Stimulated activated effector memory CD8-positive, alpha-beta T cell treated with anti-CD3 and anti-CD28 coated beads, Interleukin-12 subunit alpha, Interleukin-12 subunit beta, amount 100 ng/mL, for 72 hours (primary cell): ENCODE measurements at regions not wholly inside any gene's neighbourhood (a gene's known extent, or its start where the extent isn't known, plus 50 kb on each side); places are given as distances from the start of the nearest gene placed in this dataset.
"Not testable (repeated sequence)": the region's sequence is repeated elsewhere in the genome, so short reads cannot be mapped to it uniquely, and the experiment has no call there.

ENCODE experiments used
- ATAC-seq: fragments of 150-1000 bp; cut with Tn5 transposase; 2 replicates; pipeline ENCODE4 v1.10.0; 2021
- DNase-seq, 2 donors: peaks; one replicate each; pipeline ENCODE4 v3.0.0; 2021 to 2022; ENCODE audit warnings: low spot score in 2 of 2
- H3K27ac Mint-ChIP-seq: one replicate; pipeline ENCODE4 v1.8.0; 2022; ENCODE audit warnings: mild to moderate bottlenecking, mixed read lengths
- H3K36me3 Mint-ChIP-seq: one replicate; pipeline ENCODE4 v1.8.0; 2022; ENCODE audit warnings: mild to moderate bottlenecking, mixed read lengths
- H3K4me1 Mint-ChIP-seq: one replicate; pipeline ENCODE4 v1.8.0; 2022; ENCODE audit warnings: mixed read lengths
- H3K4me3 Mint-ChIP-seq: one replicate; pipeline ENCODE4 v1.8.0; 2022; ENCODE audit warnings: mild to moderate bottlenecking, mixed read lengths
- H3K9me3 Mint-ChIP-seq: one replicate; pipeline ENCODE4 v1.8.0; 2022; ENCODE audit warnings: mixed read lengths

DNA sequence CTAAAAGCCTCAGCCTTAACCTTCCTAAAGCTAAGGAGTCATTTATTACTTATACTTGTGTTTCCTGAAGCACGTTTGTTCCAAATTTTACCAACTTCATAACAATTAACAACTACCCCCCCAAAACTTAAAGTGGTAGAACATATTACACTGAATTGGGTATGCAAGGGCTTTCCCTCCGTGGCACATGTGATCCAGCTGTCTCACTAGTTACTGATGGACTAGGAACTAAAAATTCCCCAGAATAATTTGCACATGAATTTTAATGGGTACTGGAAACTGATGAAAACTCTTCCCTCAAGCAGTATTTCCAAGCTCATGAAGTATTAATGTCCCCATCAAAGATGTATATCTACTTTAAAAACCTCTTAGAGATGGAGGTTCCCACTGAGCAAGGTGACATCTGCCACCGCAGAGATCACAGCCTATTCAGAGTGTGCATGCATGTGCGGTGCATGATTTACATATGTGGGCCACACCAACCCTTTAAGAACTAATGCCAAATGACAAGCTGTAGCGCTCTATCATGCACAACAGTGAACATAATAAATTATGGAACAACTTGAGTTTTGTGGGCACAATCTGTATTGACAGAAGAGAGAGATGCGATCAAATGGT lies 139.9 kb upstream of the ADCY1 start:
- ATAC-seq (no peak), DNase-seq (no peak)
- Mint-ChIP-seq H3K4me3 (no peak overlapping the region), H3K4me1 (no peaks in the 10 kb centered on the region), H3K27ac (no peak overlapping the region), H3K36me3 (no peaks in the 10 kb centered on the region), H3K9me3 (no peaks in the 10 kb centered on the region)

DNA sequence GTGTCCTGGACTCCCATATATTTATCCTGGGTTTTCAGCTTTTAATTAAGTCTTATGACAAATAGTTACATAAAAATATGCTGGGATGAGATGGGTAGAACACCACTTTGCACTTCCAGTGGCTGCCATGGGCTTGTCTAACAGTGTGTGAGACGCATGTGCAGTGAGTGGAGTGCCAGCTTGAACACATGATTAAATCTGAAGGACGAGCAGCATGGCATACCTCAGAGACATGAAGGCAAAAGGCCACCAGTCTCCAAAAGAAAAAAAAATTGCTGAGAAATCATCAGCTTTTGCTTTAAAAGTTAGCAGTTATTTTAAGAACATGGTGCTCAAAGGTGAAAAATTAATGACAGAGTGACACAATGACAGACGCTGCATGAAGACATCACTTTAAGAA lies 139.0 kb upstream of the ADCY1 start:
- DNase-seq (no peak), ATAC-seq (no peak)
- Mint-ChIP-seq H3K27ac (no peak overlapping the region), H3K9me3 (no peaks in the 10 kb centered on the region), H3K36me3 (no peaks in the 10 kb centered on the region), H3K4me1 (no peaks in the 10 kb centered on the region), H3K4me3 (no peak overlapping the region)

DNA sequence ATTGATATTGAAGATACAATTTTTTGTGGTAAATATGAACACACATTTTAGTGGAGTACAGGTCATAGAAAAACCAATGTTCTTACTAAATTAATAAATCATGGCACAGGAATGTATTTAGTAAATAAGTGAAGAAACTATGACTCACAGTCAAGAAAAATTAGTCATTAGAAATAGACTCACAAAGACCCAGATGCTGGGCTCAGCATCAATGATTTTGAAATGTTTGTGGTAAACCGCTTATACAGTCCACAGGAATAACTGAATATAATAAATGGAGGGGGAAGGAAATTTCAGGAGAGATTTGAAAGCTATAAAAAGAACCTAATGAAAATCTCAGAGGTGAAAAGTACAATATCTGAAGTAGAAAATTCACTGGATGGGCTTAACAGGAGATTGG lies 138.3 kb upstream of the ADCY1 start:
- no peak for DNase-seq
- Mint-ChIP-seq H3K4me3 (no peak overlapping the region), H3K4me1 (no peaks in the 10 kb centered on the region), H3K36me3 (no peaks in the 10 kb centered on the region), H3K9me3 (no peaks in the 10 kb centered on the region), H3K27ac (no peak overlapping the region)
- no peak for ATAC-seq

DNA sequence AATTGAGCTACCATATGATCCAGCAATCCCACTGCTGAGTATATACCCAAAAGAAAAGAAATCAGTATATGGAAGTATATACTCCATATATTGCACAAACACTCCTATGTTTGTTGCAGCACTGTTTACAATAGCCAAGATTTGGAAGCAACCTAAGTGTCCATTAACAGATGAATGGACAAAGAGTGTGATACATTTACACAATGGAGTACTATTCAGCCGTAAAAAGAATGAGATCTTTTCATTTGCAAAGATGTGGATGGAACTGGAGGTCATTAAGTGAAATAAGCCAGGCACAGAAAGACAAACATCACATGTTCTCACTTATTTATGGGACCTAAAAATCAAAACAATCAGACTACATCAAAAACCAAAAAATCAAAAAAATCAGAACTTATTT lies 133.4 kb upstream of the ADCY1 start:
- H3K9me3 Mint-ChIP-seq, H3K27ac Mint-ChIP-seq, ATAC-seq, DNase-seq, H3K4me1 Mint-ChIP-seq, H3K36me3 Mint-ChIP-seq, H3K4me3 Mint-ChIP-seq: not testable (repeated sequence)

DNA sequence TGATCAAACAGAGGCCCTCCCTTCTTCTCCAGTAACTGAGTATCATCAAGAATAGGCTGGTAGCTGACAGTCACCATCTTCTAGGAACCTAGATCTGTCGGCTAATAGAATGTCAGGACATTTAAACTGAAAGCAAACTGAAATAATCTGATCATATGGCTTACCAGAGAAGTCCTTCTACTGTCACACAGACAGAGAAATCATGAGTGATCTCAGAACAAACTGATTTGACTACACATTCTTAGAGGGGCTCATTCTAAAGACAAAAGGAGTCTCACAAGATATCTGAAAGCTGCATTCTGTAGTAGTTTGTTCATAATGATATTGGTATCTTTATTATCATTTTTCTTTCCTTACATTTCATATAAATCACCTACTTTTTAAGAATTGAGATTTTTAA lies 130.9 kb upstream of the ADCY1 start:
- no peaks in the 10 kb centered on the region for H3K4me1 Mint-ChIP-seq
- no peaks in the 10 kb centered on the region for H3K36me3 Mint-ChIP-seq
- no peak overlapping the region for H3K27ac Mint-ChIP-seq
- no peak overlapping the region for H3K4me3 Mint-ChIP-seq
- DNase-seq, result no peak
- ATAC-seq, result peak; percentile 73
- no peaks in the 10 kb centered on the region for H3K9me3 Mint-ChIP-seq

DNA sequence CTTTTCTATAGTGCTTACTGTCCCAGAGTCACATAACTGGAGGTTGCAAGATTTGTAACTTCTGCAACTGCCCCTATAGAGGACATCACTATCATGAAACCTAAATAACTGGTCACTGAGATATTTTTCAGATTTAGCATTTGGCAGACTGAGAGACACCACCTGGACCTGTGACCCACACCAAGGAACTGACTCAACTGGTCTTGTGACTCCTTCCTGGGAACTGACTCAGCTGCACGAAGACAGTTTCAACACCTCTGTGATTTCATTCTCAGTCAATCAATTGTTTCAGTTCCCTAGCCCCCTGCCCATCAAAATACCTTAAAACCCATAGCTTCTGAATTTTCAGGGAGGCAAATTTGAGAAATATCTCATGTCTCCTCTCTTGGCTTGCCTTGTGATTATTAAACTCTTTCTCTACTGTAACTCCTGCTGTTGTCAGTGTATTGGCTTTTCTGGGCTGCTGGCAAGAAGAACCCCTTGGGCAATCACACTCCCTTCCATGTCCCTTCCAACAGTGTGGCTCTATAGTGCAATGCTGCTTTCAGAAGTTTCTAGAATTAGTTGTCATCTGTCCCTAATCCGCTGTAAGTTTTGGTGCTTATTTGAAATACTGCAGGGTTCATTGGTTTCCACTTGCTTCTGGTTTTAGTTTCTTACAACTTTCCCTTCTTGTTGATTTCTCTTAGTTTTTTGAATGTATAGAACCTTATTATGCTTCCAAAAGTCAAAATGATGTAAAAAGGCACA lies 127.8 kb upstream of the ADCY1 start:
- no peaks in the 10 kb centered on the region for H3K36me3 Mint-ChIP-seq
- no peak overlapping the region for H3K27ac Mint-ChIP-seq
- H3K4me3 Mint-ChIP-seq, result no peak overlapping the region
- no peaks in the 10 kb centered on the region for H3K9me3 Mint-ChIP-seq
- ATAC-seq, result peak; percentile 67
- no peak for DNase-seq
- H3K4me1 Mint-ChIP-seq, result no peaks in the 10 kb centered on the region

DNA sequence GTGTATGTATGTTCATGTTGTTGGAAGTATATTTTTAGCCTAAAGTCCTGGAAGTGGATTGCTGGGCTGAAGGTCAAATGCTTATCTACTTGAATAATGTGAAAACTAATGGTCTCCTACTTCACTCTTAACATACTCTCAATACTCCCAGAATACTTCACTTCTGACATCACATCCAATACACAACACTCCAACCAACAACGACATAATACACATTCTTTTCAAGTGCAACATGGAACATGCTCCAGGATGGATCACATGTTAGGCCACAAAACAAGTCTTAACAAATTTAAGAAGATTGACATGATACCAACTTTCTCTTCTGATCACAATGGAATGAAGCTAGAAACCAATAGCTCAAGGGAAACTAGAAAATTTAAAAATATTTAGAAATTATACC lies 126.9 kb upstream of the ADCY1 start:
- DNase-seq (no peak), ATAC-seq (no peak)
- no peaks in the 10 kb centered on the region for H3K9me3 Mint-ChIP-seq
- no peaks in the 10 kb centered on the region for H3K4me1 Mint-ChIP-seq
- H3K27ac Mint-ChIP-seq, result no peak overlapping the region
- no peaks in the 10 kb centered on the region for H3K36me3 Mint-ChIP-seq
- no peak overlapping the region for H3K4me3 Mint-ChIP-seq

DNA sequence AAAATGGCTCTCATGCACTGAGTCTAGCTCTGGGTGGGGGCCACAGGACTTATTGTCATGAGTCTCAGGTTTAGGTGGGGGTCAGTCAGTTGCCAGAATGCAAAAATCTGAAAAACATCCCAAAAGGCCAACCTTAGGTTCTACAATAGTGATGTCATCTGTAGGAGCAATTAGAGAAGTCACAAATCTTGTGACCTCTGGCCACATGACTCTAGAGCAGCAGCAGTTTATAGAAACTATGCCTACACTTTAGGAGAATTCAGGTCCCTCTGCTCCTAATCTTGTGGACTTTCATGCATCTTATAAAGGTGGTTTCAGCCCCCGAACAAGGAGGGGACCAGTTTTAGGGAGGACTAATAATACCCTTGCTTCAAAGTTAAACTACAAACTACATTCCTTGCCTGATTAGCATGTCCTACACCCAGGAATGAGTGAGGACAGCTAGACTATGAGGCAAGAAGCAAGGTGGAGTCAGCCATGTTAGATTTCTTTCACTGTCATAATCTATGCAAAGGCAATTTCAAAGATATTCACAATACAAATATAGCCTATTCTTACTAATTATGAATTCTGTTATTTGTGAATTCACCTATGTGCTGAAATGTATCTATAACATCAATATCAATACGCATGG lies 123.5 kb upstream of the ADCY1 start:
- ATAC-seq, result no peak
- no peak overlapping the region for H3K27ac Mint-ChIP-seq
- no peak for DNase-seq
- H3K36me3 Mint-ChIP-seq, result no peaks in the 10 kb centered on the region
- H3K9me3 Mint-ChIP-seq, result no peaks in the 10 kb centered on the region
- no peaks in the 10 kb centered on the region for H3K4me1 Mint-ChIP-seq
- H3K4me3 Mint-ChIP-seq, result no peak overlapping the region

DNA sequence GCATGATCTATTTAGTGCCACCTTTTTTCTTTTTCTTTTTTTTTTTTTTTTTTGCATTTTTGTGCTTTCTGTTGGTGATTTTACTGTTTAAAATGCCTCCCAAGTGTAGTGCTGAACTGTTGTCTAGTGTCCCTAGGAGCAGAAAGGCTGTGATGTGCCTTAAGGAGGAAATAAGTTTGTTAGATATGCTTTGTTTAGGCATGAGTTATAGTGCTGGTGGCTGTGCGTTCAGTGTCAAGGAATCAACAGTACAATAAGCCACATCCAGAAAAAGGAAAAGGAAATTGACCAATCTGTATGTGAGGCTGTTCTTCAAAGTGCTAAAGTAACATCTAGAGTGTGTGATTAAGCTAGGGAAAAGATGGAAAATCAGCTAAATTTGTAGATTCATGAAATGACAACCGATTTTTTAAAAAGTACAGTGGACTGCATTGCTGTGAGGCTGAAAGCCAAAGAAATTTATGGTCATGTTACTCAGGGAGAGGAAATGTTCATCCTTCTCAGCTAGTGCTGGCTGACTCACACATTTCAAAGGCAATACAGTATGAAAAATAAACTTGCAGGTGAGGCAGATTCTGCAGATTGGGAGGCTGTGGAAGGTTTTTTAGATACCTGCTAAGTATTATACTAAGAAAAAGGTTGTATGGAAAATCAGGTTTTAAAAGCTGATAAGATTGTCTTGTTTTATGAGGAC lies 122.7 kb upstream of the ADCY1 start:
- DNase-seq (no peak), ATAC-seq (no peak)
- Mint-ChIP-seq H3K4me1 (no peaks in the 10 kb centered on the region), H3K9me3 (no peaks in the 10 kb centered on the region), H3K4me3 (no peak overlapping the region), H3K36me3 (no peaks in the 10 kb centered on the region), H3K27ac (no peak overlapping the region)

DNA sequence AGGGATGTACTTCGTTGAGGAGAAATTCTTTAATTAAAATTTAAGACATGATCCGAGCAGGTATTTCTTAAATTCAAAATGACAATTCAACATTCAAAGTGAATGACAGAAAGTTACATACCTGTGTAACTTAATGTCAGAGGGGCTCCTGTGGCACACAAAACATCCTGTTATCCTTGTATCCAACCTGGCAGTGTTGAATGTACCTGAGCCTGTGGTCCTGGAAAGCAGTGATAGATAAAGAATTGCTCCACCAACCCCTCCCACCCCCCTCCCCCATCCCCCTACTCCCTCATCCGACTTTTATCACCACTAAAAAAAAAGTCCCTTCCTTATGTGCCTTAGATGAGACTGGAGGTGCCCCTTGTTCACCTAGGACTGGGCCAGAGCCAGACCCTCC lies 119.4 kb upstream of the ADCY1 start:
- no peaks in the 10 kb centered on the region for H3K4me1 Mint-ChIP-seq
- H3K27ac Mint-ChIP-seq, result no peak overlapping the region
- no peaks in the 10 kb centered on the region for H3K36me3 Mint-ChIP-seq
- H3K9me3 Mint-ChIP-seq, result no peaks in the 10 kb centered on the region
- no peak overlapping the region for H3K4me3 Mint-ChIP-seq
- DNase-seq, result no peak
- no peak for ATAC-seq

DNA sequence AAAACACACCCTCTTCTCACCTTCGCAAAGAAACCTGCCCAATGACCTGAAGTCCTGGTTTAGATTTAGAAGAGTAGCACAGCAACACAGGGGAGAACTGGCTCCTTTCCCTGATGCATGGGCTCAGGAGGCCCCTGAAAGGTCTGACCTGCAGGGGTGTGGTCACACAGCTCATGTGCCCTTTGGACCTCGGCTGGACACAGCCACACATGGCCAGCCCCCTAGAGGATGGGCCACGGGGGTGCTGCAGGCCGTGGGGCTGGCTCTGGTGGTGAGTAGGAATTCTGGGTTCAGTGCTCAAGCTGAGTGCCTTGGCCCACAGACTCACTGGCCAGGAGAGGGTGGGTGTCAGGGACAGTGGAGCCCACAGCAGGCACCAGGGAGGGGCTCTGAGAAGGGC lies 118.5 kb upstream of the ADCY1 start:
- H3K36me3 Mint-ChIP-seq, result no peaks in the 10 kb centered on the region
- H3K4me3 Mint-ChIP-seq, result no peak overlapping the region
- no peaks in the 10 kb centered on the region for H3K4me1 Mint-ChIP-seq
- H3K27ac Mint-ChIP-seq, result no peak overlapping the region
- DNase-seq (no peak), ATAC-seq (peak; percentile 41)
- no peaks in the 10 kb centered on the region for H3K9me3 Mint-ChIP-seq

DNA sequence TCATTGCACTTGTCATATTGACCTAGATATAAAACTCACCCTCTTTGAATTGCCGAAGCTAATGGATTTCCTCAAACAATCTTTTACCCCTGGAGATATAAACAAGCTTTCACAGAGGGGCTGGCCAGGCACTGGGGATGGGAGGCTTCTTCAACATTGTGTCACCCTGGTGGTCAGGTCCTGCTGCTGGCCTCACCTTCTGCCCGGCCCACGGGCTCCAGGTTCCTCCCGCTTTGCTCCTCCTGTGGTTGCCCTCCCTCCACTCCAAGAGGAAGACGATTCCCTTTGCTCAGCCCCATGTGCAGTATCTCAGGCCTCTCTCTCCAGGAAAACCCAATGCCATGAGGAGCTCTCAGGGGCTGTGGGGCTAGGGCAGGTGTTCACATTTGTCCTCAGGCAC lies 118.1 kb upstream of the ADCY1 start:
- no peak overlapping the region for H3K27ac Mint-ChIP-seq
- H3K9me3 Mint-ChIP-seq, result no peaks in the 10 kb centered on the region
- peak; percentile 29 for ATAC-seq
- DNase-seq, result no peak
- H3K4me3 Mint-ChIP-seq, result no peak overlapping the region
- no peaks in the 10 kb centered on the region for H3K36me3 Mint-ChIP-seq
- no peaks in the 10 kb centered on the region for H3K4me1 Mint-ChIP-seq

DNA sequence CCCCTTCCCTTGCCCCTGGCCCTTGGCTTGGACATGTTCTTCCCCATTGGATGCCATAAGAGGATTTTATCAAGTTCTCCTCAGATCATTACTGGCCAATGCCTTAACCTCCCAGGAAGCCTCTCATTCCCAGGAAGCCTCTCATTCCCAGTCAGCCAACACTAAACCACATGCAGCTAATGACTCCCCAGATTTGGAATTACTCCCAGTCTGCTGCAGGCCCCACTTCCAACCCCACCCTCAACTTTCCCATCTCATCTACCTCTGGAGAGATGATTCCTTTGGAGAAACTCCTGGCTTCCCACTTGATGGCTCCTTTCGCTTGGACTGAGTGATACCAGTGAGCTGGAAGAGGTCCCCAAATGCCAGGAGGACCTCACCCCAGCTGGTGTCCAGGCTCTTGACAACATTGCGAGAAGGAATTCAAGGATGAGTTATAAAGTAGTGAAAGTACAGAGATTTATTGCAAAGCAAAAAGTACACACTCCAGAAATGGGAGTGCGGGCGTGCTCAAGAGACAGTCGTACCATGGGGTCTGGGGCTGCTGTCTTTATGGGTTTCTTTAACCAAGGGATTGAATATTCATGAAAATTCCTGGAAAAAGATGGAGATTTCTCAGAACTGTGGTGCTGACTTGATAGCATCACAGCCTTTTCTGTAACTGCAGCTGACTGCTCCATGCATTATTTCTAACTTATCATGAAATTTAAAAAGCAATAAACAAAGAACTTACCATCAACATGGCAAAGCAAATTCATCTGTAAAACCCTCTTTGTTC lies 117.2 kb upstream of the ADCY1 start:
- ATAC-seq (no peak), DNase-seq (no peak)
- no peak overlapping the region for H3K4me3 Mint-ChIP-seq
- H3K36me3 Mint-ChIP-seq, result no peaks in the 10 kb centered on the region
- no peak overlapping the region for H3K27ac Mint-ChIP-seq
- no peaks in the 10 kb centered on the region for H3K9me3 Mint-ChIP-seq
- no peaks in the 10 kb centered on the region for H3K4me1 Mint-ChIP-seq

DNA sequence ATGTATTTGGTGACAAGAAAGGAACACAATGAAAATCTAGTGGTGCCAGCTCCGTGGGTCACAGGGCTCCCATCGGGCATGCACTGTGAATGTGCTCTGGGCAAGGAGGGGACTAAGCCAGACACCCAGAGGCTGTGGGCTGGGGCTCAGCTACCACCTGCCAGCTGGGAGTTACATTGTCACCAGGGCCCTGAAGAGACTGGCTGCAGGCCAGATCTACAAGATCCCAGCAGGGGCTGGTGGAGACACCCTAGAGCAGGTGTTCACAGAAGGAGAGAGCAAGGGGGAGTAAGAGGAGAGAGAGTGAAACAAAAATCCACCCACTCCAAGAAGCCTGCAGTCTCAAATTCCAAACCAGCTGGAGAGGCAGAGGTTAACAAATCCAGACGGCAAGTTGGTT lies 116.6 kb upstream of the ADCY1 start:
- H3K9me3 Mint-ChIP-seq, result peaks cover 2% of the 10 kb centered on the region
- H3K4me3 Mint-ChIP-seq, result no peak overlapping the region
- no peak overlapping the region for H3K27ac Mint-ChIP-seq
- DNase-seq (no peak), ATAC-seq (no peak)
- H3K36me3 Mint-ChIP-seq, result no peaks in the 10 kb centered on the region
- no peaks in the 10 kb centered on the region for H3K4me1 Mint-ChIP-seq

DNA sequence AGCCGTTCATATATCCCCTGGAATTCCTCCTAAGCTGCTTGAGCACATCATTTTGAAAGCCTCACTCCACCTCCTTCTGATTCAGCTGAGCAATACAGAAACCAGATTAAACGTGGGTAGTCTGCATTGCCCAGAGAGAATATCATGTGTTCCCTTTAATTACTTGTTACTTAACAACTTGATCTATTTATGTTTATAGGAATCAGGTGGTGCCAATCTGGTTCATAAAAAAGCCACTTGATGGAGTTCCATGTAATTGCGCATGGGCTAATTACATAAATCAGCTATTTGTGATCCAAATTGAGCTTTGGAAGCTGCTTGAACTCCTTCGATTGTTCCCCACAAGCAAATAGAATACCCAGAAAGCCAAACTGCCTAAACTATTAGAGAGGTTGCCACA lies 114.7 kb upstream of the ADCY1 start:
- ATAC-seq (no peak), DNase-seq (no peak)
- Mint-ChIP-seq H3K9me3 (peaks cover 2% of the 10 kb centered on the region), H3K4me3 (no peak overlapping the region), H3K27ac (no peak overlapping the region), H3K36me3 (no peaks in the 10 kb centered on the region), H3K4me1 (no peaks in the 10 kb centered on the region)
